AG09309 (cell line): ENCODE measurements at regions not wholly inside any gene's neighbourhood (a gene's known extent, or its start where the extent isn't known, plus 50 kb on each side); places are given as distances from the start of the nearest gene placed in this dataset.
"Not testable (repeated sequence)": the region's sequence is repeated elsewhere in the genome, so short reads cannot be mapped to it uniquely, and the experiment has no call there.

ENCODE experiments used
- DNase-seq: peaks from one replicate; pipeline ENCODE4 v3.0.0-alpha.2; 2010; ENCODE audit warnings: low read depth
- H3K4me3 ChIP-seq: 2 replicates; pipeline ENCODE4 v1.5.1; 2011; ENCODE audit warnings: mild to moderate bottlenecking, low read depth, low read length, moderate library complexity; ENCODE audit not compliant: control insufficient read depth
- TF ChIP-seq, protein P1 (sequence below): IDR thresholded peaks from 2 replicates; pipeline ENCODE4 v1.5.1; 2011; ENCODE audit warnings: mild to moderate bottlenecking, low read depth, low read length, inconsistent platforms; ENCODE audit not compliant: insufficient read depth, control insufficient read depth; ENCODE audit errors: missing control alignments

DNA sequence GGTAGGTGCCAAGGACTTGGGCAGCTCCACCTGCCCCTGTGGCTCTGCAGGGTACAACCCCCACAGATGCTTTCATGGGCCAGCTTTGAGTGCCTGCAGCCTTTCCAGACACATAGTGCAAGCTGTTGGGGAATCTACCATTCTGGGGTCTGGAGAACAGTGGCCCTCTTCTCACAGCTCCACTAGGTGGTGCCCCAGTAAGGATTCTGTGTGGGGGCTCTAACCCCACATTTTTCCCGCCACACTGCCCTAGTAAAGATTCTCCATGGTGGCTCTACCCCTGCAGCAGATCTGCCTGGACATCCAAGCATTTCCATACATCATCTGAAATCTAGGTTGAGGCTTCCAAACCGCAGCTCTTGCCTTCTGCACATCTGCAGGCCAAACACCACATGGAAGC lies 149.7 kb upstream of the FNDC3A start:
- H3K4me3 ChIP-seq: no peak overlapping the region
- TF ChIP-seq, protein P1, sequence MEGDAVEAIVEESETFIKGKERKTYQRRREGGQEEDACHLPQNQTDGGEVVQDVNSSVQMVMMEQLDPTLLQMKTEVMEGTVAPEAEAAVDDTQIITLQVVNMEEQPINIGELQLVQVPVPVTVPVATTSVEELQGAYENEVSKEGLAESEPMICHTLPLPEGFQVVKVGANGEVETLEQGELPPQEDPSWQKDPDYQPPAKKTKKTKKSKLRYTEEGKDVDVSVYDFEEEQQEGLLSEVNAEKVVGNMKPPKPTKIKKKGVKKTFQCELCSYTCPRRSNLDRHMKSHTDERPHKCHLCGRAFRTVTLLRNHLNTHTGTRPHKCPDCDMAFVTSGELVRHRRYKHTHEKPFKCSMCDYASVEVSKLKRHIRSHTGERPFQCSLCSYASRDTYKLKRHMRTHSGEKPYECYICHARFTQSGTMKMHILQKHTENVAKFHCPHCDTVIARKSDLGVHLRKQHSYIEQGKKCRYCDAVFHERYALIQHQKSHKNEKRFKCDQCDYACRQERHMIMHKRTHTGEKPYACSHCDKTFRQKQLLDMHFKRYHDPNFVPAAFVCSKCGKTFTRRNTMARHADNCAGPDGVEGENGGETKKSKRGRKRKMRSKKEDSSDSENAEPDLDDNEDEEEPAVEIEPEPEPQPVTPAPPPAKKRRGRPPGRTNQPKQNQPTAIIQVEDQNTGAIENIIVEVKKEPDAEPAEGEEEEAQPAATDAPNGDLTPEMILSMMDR: no peak
- DNase-seq: no peak

DNA sequence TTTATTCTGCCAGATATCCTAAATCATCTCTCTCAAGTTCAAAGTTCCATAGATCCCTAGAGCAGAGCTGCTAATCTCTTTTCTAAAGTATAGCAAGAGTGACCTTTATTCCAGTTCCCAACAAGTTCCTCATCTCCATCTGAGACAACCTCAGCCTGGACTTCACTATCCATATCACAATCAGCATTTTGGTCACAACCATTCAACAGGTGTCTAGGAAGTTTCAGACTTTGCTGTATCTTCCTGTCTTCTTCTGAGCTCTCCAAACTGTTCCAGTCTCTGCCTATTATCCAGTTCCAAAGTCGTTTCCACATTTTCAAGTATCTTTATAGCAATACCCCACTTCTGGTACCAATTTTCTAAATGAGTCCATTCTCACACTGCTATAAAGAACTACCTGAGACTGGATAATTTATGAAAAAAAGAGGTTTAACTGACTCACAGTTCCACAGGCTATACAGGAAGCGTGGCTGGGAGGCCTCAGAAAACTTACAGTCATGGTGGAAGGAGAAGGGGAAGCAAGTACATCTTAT lies 148.7 kb upstream of the FNDC3A start:
- DNase-seq, H3K4me3 ChIP-seq: not testable (repeated sequence)

DNA sequence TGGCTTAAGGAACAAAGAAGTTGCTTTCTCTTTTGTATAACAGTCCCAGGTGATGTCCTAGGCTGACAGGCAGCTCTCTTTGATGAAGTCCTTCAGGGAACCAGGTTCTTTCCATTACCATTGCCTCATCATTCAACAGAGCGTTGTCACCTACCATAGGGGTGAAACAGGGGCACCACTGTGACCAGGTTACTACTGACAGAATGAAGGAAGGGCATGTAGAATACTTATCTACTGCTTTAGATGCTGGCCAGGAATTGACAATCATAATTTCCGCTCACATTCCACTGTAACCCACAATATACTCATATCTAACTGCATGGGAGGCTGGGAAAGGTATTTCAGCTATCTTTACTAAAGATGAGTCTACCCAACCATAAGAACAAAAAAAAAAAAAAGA lies 148.0 kb upstream of the FNDC3A start:
- no peak for DNase-seq
- TF ChIP-seq, protein P1: no peak
- no peak overlapping the region for H3K4me3 ChIP-seq

DNA sequence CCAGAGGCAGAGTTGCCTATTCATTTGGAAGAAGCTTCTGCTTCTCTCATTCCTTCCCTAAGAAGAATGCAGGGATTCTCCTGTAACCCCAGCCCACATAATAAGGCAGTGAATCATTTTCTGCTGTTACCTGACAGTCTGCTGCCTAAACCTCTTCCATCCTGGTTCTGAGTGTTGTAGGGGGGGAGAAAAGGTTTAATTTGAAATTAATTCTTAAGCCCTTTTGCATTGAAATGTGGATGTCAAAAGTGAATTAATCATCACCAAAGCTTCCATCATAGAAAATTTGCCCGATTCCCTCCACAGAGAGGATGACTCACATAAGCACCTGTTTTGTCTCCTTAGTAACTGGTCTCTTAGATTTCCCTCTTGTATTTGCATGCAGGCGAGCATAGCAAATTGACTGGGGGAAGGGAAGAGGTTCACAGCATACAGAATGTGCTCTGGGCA lies 146.7 kb upstream of the FNDC3A start:
- no peak overlapping the region for H3K4me3 ChIP-seq
- DNase-seq: no peak
- TF ChIP-seq, protein P1: no peak

DNA sequence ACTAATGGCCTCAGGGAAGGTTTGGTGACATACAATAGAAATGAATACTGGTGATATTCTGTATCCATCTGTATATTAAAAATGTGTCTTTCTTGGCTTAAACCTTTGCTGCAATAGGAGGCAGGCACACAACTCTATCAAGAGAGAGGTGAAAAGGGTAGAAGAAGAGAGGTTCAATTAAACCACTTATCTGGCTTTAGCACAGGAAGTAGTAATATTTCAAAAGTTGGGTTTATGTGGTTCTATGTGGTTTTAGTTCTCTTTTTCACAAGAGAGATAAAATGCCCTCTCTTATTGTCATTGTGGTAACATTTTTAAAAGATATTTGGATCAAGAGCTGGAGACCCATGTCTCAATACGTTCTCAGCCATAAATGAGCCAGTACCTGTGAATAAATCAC lies 146.2 kb upstream of the FNDC3A start:
- H3K4me3 ChIP-seq: no peak overlapping the region
- DNase-seq: no peak
- TF ChIP-seq, protein P1: no peak

DNA sequence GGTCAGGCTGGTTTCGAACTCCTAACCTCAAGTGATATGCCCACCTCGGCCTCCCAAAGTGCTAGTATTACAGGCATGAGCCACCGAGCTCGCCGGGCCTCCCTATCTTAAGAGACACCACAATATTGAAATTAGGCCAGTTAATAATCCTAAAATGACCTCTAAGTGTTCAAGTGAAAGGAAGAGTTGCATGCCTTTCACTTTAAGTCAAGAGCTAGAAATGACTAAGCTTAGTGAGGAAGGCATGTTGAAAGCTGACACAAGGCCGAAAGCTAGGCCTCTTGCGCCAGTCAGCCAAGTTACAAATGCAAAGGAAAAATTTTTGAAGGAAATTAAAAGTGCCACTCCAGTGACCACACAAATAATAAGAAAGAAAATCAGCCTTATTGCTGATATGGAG lies 144.5 kb upstream of the FNDC3A start:
- TF ChIP-seq, protein P1: no peak
- no peak overlapping the region for H3K4me3 ChIP-seq
- no peak for DNase-seq

DNA sequence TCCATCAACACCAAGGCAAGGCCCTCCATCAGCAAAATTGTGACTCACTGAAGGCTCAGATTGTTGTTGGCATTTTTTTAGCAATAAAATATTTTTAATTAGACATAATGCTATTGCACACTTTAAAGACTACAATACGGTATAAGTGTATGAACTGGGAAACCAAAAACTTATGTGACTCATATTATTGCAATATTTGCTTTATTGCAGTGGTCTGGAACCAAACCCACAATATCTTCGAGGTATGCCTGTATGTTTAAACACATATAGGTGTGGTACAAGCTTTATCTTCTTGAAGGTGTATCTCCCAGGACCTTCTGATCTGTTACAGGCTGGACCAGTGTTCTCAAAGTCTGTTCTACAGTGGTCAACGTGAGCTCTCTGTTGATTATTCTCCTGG lies 142.3 kb upstream of the FNDC3A start:
- no peak for DNase-seq
- H3K4me3 ChIP-seq: no peak overlapping the region
- TF ChIP-seq, protein P1: no peak

DNA sequence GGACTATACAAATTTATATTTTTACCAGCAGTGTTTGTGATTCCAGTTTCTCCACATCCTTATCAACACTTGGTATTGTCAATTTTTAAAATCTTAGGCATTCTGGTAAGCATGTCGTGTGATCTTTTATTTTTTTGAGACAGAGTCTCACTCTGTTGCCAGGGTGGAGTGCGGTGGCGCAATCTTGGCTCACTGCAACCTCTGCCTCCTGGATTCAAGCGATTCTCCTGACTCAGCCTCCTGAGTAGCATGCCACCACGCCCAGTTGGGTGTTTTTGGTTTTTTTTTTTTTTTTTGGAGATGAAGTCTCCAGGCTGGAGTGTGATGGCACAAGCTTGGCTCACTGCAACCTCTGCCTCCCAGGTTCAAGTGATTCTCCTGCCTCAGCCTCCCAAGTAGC lies 140.4 kb upstream of the FNDC3A start:
- not testable (repeated sequence) for DNase-seq, H3K4me3 ChIP-seq
